Neural progenitor cell (in vitro differentiated cells): ENCODE measurements at regions not wholly inside any gene's neighbourhood (a gene's known extent, or its start where the extent isn't known, plus 50 kb on each side); places are given as distances from the start of the nearest gene placed in this dataset.

Experiments used
- CTCF ChIP-seq: fragments of 200-600 bp; sonication (generic); IDR thresholded peaks from 2 replicates; pipeline ENCODE4 v1.5.1; 2017; ENCODE audit warnings: antibody characterized with exemption, mild to moderate bottlenecking
- EZH2 ChIP-seq: fragments of 200-600 bp; sonication (generic); IDR thresholded peaks from 2 replicates; pipeline ENCODE4 v1.6.1; 2017; ENCODE audit warnings: antibody characterized with exemption, mild to moderate bottlenecking, moderate library complexity

GRCh38 chr14:41350476-41350875 lies 256.2 kb upstream of the LRFN5 start:
- TF ChIP-seq CTCF: no peak
- TF ChIP-seq EZH2: no peak
